Sigmoid colon (tissue), 6 donors: ENCODE measurements at regions not wholly inside any gene's neighbourhood (a gene's known extent, or its start where the extent isn't known, plus 50 kb on each side); places are given as distances from the start of the nearest gene placed in this dataset.

Source experiments
- DNase-seq: peaks from one replicate; pipeline ENCODE4 v3.0.0-alpha.2; 2019
- H3K27ac ChIP-seq, 4 donors: fragments of 200-600 bp; sonication (generic); one replicate each; pipeline ENCODE4 v1.5.1; 2016 to 2019; ENCODE audit warnings: mild to moderate bottlenecking in 1 of 4
- H3K27me3 ChIP-seq, 3 donors: fragments of 200-600 bp; sonication (generic); one replicate each; pipeline ENCODE4 v1.5.1; 2019; ENCODE audit warnings: mild to moderate bottlenecking in 1 of 3
- H3K36me3 ChIP-seq, 4 donors: fragments of 200-600 bp; sonication (generic); one replicate each; pipeline ENCODE4 v1.5.1; 2016 to 2019
- H3K4me1 ChIP-seq, 4 donors: fragments of 200-600 bp; sonication (generic); one replicate each; pipeline ENCODE4 v1.5.1; 2017 to 2019
- H3K4me3 ChIP-seq, 4 donors: fragments of 200-600 bp; sonication (generic); one replicate each; pipeline ENCODE4 v1.5.1; 2017 to 2019; ENCODE audit warnings: mild to moderate bottlenecking in 2 of 4, moderate library complexity in 1 of 4
- H3K9me3 ChIP-seq, 4 donors: fragments of 200-600 bp in 3 of 4; sonication (generic) in 3 of 4; one replicate each; pipeline versions ENCODE4 v1.5.1 to v1.6.1; 2013 to 2019
- CTCF ChIP-seq, 4 experiments: fragments of 450-650 bp in 3 of 4; fragments of 200-600 bp in 1 of 4; IDR thresholded peaks; one replicate each; pipeline ENCODE4 v1.5.1; 2016 to 2019; ENCODE audit warnings: antibody characterized with exemption in 4 of 4, mild to moderate bottlenecking in 3 of 4, moderate library complexity in 2 of 4
- EP300 ChIP-seq, 4 donors: sonication (generic); formaldehyde crosslinking; IDR thresholded peaks; one replicate each; pipeline ENCODE4 v1.6.1; 2017; ENCODE audit warnings: antibody characterized with exemption in 4 of 4
- POLR2A ChIP-seq, 2 donors: fragments of 450-650 bp; IDR thresholded peaks; one replicate each; pipeline ENCODE4 v1.6.1; 2016; ENCODE audit warnings: antibody characterized with exemption in 2 of 2, mild to moderate bottlenecking in 2 of 2, moderate library complexity in 2 of 2
- POLR2AphosphoS5 ChIP-seq, 4 donors: sonication (generic); formaldehyde crosslinking; IDR thresholded peaks; one replicate each; pipeline ENCODE4 v1.6.1; 2017; ENCODE audit warnings: antibody characterized with exemption in 4 of 4
- WGBS, 2 donors: extraction: QIAGEN DNeasy Blood & Tissue Kit; methylation state at CpG; one replicate each; pipeline ENCODE4 v1.1.7; 2013; 5-methylcytosine and 5-hydroxymethylcytosine counted together
- intact Hi-C: fragments of 100-400 bp; cut with DNase I; formaldehyde crosslinking; loops from one replicate; pipeline ENCODE4 v1.15.1; 2023
- donor health status: healthy with polysubstance abuse.
- donor health status: healthy.

- no peak for TF ChIP-seq CTCF (IDR thresholded peaks at IDR 0.05)
- peak in 1 of 4 donors; percentile 19 for TF ChIP-seq POLR2AphosphoS5 (IDR thresholded peaks at IDR 0.05)
- TF ChIP-seq EP300 (IDR thresholded peaks at IDR 0.05) = no peak
- TF ChIP-seq POLR2A (IDR thresholded peaks at IDR 0.05) = no peak
- H3K9me3 ChIP-seq = no peaks in the 10 kb centered on the region
- peaks cover 0 to 4% (median 0%) of the 10 kb centered on the region in 4 donors for H3K4me1 ChIP-seq
- H3K4me3 ChIP-seq = no peak overlapping the region
- whole genome bisulfite sequencing, 2 donors = 58 to 76% methylated on average over 3 of the region's 3 CpGs
- intact Hi-C loops = no loop called here
- H3K27ac ChIP-seq = peak overlapping the region in 2 of 4 donors; percentile 20 to 22
- H3K36me3 ChIP-seq = no peaks in the 10 kb centered on the region
- H3K27me3 ChIP-seq = no peaks in the 10 kb centered on the region
- peak; percentile 69 for DNase-seq
These were observed 115.1 kb upstream of the MEOX2 start for GRCh38 chr7:15801551-15801950.

DNA sequence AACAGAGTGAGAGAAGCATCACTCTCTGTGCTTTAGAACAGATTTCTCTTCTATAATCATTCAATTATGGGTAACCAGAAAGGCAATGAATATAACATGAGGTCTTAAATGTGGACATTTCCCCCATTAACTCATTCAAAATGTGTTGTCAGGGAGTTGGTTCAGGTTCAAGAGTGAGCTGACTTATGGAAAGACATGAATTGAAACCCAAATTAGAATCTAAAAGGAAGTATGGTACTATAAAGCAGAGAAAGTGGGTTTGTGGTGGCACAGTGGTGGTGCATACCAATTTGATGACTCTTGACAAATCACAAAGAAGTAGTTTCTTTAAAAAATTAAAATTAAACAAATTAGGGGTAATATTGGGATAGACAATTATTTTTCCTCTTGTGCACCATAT is 114.6 kb upstream of the MEOX2 start:
- Histone ChIP-seq H3K4me1 (peaks cover 0 to 4% (median 0%) of the 10 kb centered on the region in 4 donors), H3K36me3 (no peaks in the 10 kb centered on the region), H3K4me3 (no peak overlapping the region), H3K27me3 (no peaks in the 10 kb centered on the region), H3K27ac (peak overlapping the region in 1 of 4 donors; percentile 10), H3K9me3 (no peaks in the 10 kb centered on the region)
- DNase-seq = no peak
- TF ChIP-seq CTCF (IDR thresholded peaks at IDR 0.05) (no peak), POLR2A (IDR thresholded peaks at IDR 0.05) (no peak), EP300 (IDR thresholded peaks at IDR 0.05) (no peak), POLR2AphosphoS5 (IDR thresholded peaks at IDR 0.05) (no peak)
- intact Hi-C loops = no loop called here

DNA sequence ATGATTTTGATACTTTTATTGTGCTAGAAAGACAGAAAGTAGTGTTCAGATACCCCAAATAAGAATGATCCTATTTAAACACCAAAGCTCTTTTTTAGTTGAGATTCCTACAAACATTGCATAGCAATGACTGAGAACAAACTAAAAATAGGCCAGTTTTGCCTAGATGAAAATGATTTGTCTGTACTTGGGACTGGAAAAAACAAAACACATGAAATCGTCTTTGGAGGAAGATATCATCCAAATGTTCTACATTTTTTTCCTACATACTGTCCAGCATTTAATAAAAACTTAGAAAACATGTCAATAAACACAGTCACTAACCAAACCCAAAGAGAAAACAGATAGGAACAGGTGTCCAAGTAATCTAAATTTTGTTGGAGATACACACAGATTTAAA is 111.6 kb upstream of the MEOX2 start:
- H3K9me3 ChIP-seq = no peaks in the 10 kb centered on the region
- peaks cover 0 to 4% (median 0%) of the 10 kb centered on the region in 4 donors for H3K4me1 ChIP-seq
- WGBS, 2 donors = 43 to 66% methylated on average over 1 of the region's 1 CpG
- H3K4me3 ChIP-seq = no peak overlapping the region
- DNase-seq = no peak
- H3K36me3 ChIP-seq = no peaks in the 10 kb centered on the region
- H3K27me3 ChIP-seq = no peaks in the 10 kb centered on the region
- TF ChIP-seq CTCF (IDR thresholded peaks at IDR 0.05) (no peak), POLR2AphosphoS5 (IDR thresholded peaks at IDR 0.05) (no peak), POLR2A (IDR thresholded peaks at IDR 0.05) (no peak), EP300 (IDR thresholded peaks at IDR 0.05) (no peak)
- intact Hi-C loops = no loop called here
- H3K27ac ChIP-seq = peak overlapping the region in 1 of 4 donors; percentile 34

GRCh38 chr7:15795393-15795792 is 108.9 kb upstream of the MEOX2 start:
- DNase-seq = no peak
- Histone ChIP-seq H3K36me3 (no peaks in the 10 kb centered on the region), H3K4me3 (no peak overlapping the region), H3K4me1 (peaks cover 0 to 4% (median 0%) of the 10 kb centered on the region in 4 donors), H3K27me3 (no peaks in the 10 kb centered on the region), H3K27ac (no peak overlapping the region), H3K9me3 (no peaks in the 10 kb centered on the region)
- intact Hi-C loops = no loop called here
- WGBS, 2 donors = 81 to 91% methylated on average over 2 of the region's 2 CpGs
- TF ChIP-seq POLR2A (IDR thresholded peaks at IDR 0.05) (no peak), POLR2AphosphoS5 (IDR thresholded peaks at IDR 0.05) (no peak), CTCF (IDR thresholded peaks at IDR 0.05) (no peak), EP300 (IDR thresholded peaks at IDR 0.05) (no peak)

DNA sequence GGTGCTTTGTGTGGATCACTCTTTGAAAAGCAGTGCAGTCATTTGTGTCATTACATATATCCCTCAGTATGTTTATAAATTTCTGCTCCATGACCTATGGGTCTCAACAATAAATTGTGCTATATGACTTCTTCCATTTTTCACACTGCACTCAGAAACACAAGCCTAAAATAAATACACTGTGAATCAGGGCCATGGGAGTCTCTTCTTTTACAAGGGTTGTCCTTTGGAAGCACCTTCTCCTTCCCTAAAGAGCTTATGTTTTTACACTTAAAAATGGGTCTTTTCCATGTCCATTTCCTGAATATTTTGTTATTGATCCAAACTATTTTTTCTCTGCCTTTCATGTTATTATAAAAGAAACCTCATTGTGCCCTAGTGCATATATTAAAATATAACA is 108.3 kb upstream of the MEOX2 start:
- no peak for DNase-seq
- Histone ChIP-seq H3K36me3 (no peaks in the 10 kb centered on the region), H3K4me3 (no peak overlapping the region), H3K27me3 (no peaks in the 10 kb centered on the region), H3K9me3 (no peaks in the 10 kb centered on the region), H3K27ac (no peak overlapping the region), H3K4me1 (peaks cover 0 to 4% (median 0%) of the 10 kb centered on the region in 4 donors)
- intact Hi-C loops = no loop called here
- TF ChIP-seq EP300 (IDR thresholded peaks at IDR 0.05) = no peak
- TF ChIP-seq POLR2AphosphoS5 (IDR thresholded peaks at IDR 0.05) = no peak
- no peak for TF ChIP-seq CTCF (IDR thresholded peaks at IDR 0.05)
- TF ChIP-seq POLR2A (IDR thresholded peaks at IDR 0.05) = no peak
